Nephron (organoid): ENCODE measurements at regions not wholly inside any gene's neighbourhood (a gene's known extent, or its start where the extent isn't known, plus 50 kb on each side); places are given as distances from the start of the nearest gene placed in this dataset.

Experiments
- H3K27ac Mint-ChIP-seq, 3 experiments: 2 replicates each; pipeline ENCODE4 v1.8.0; 2020; ENCODE audit warnings: mixed read lengths in 3 of 3, mild to moderate bottlenecking in 2 of 3, moderate library complexity in 1 of 3
- H3K27me3 Mint-ChIP-seq: 2 replicates; pipeline ENCODE4 v1.8.0; 2021; ENCODE audit warnings: low read depth, mild to moderate bottlenecking, moderate library complexity, mixed read lengths
- H3K36me3 Mint-ChIP-seq: 2 replicates; pipeline ENCODE4 v1.8.0; 2020; ENCODE audit warnings: low read depth, mixed read lengths
- H3K4me1 Mint-ChIP-seq: 2 replicates; pipeline ENCODE4 v1.8.0; 2020; ENCODE audit warnings: mixed read lengths
- H3K4me3 Mint-ChIP-seq, 3 experiments: 2 replicates each; pipeline ENCODE4 v1.8.0; 2020; ENCODE audit warnings: mild to moderate bottlenecking in 3 of 3, mixed read lengths in 3 of 3, moderate library complexity in 2 of 3
- H3K9me3 Mint-ChIP-seq: 2 replicates; pipeline ENCODE4 v1.8.0; 2020; ENCODE audit warnings: mixed read lengths
- CTCF ChIP-seq, 3 experiments: fragments of 200-600 bp; sonication (generic); IDR thresholded peaks; one replicate each; pipeline ENCODE4 v1.5.0; 2021; ENCODE audit warnings: antibody characterized with exemption in 3 of 3; ENCODE audit not compliant: unreplicated experiment in 3 of 3

- H3K36me3 Mint-ChIP-seq, result no peaks in the 10 kb centered on the region
- H3K9me3 Mint-ChIP-seq, result no peaks in the 10 kb centered on the region
- no peak for TF ChIP-seq CTCF (IDR thresholded peaks at IDR 0.05; ENCODE audit: unreplicated experiment in 3 of 3)
- no peak overlapping the region for H3K27ac Mint-ChIP-seq
- H3K4me3 Mint-ChIP-seq, result no peak overlapping the region
- H3K4me1 Mint-ChIP-seq, result no peaks in the 10 kb centered on the region
- peaks cover 26% of the 10 kb centered on the region for H3K27me3 Mint-ChIP-seq
Measured at GRCh38 chr17:79148584-79148983, 74.0 kb downstream of the ENGASE start.

- Mint-ChIP-seq H3K4me3 (no peak overlapping the region), H3K9me3 (no peaks in the 10 kb centered on the region), H3K4me1 (no peaks in the 10 kb centered on the region), H3K27me3 (peaks cover 23% of the 10 kb centered on the region), H3K36me3 (no peaks in the 10 kb centered on the region), H3K27ac (no peak overlapping the region)
- no peak for TF ChIP-seq CTCF (IDR thresholded peaks at IDR 0.05; ENCODE audit: unreplicated experiment in 3 of 3)
Measured at GRCh38 chr17:79147746-79148506, 73.3 kb downstream of the ENGASE start.

GRCh38 chr17:79146562-79146961, 71.9 kb downstream of the ENGASE start:
- Mint-ChIP-seq H3K4me3 (no peak overlapping the region), H3K4me1 (no peaks in the 10 kb centered on the region), H3K36me3 (no peaks in the 10 kb centered on the region), H3K9me3 (no peaks in the 10 kb centered on the region), H3K27me3 (peaks cover 27% of the 10 kb centered on the region), H3K27ac (no peak overlapping the region)
- no peak for TF ChIP-seq CTCF (IDR thresholded peaks at IDR 0.05; ENCODE audit: unreplicated experiment in 3 of 3)

- H3K9me3 Mint-ChIP-seq, result no peaks in the 10 kb centered on the region
- H3K4me3 Mint-ChIP-seq, result no peak overlapping the region
Measured at GRCh38 chr17:79145548-79145947, 70.9 kb downstream of the ENGASE start.

GRCh38 chr17:79144133-79144532, 69.5 kb downstream of the ENGASE start:
- H3K9me3 Mint-ChIP-seq, result no peaks in the 10 kb centered on the region
- no peak overlapping the region for H3K4me3 Mint-ChIP-seq
- no peak overlapping the region for H3K27ac Mint-ChIP-seq
- no peaks in the 10 kb centered on the region for H3K4me1 Mint-ChIP-seq
- H3K27me3 Mint-ChIP-seq, result peaks cover 35% of the 10 kb centered on the region
- TF ChIP-seq CTCF (IDR thresholded peaks at IDR 0.05; ENCODE audit: unreplicated experiment in 3 of 3), result no peak
- H3K36me3 Mint-ChIP-seq, result no peaks in the 10 kb centered on the region

More at GRCh38 chr17:79145548-79145947, 70.9 kb downstream of the ENGASE start:
- H3K4me1 Mint-ChIP-seq, result no peaks in the 10 kb centered on the region
- no peak overlapping the region for H3K27ac Mint-ChIP-seq
- H3K27me3 Mint-ChIP-seq, result peaks cover 32% of the 10 kb centered on the region
- TF ChIP-seq CTCF (IDR thresholded peaks at IDR 0.05; ENCODE audit: unreplicated experiment in 3 of 3), result no peak
- no peaks in the 10 kb centered on the region for H3K36me3 Mint-ChIP-seq

GRCh38 chr17:79142375-79142774, 67.8 kb downstream of the ENGASE start:
- Mint-ChIP-seq H3K4me1 (peaks cover 4% of the 10 kb centered on the region), H3K27me3 (peaks cover 42% of the 10 kb centered on the region), H3K36me3 (no peaks in the 10 kb centered on the region), H3K4me3 (no peak overlapping the region), H3K27ac (no peak overlapping the region), H3K9me3 (no peaks in the 10 kb centered on the region)
- no peak for TF ChIP-seq CTCF (IDR thresholded peaks at IDR 0.05; ENCODE audit: unreplicated experiment in 3 of 3)
